ENCODE measurements at regions not wholly inside any gene's neighbourhood (a gene's known extent, or its start where the extent isn't known, plus 50 kb on each side); places are given as distances from the start of the nearest gene placed in this dataset.

DNA sequence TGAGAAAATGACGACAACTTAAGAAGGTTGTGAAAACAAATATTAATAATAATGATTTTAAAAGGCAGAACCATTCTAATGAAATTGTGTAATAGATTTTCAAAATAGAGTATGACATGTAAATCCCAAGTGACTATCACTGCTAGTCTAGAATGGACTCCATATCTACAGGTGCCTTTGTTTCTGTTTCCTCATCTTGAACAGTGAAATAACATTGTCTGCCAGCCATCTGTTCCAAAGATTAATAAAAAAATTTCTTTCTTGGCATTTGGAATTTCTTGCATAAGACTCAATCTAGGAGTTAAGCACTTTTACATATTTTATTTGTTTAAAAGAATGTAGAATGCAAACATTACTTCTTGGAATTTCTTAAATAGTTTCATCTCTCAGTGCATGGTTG lies 520.1 kb upstream of the ARGLU1 start (continued):
- TF ChIP-seq EZH2 (IDR thresholded peaks at IDR 0.05; ENCODE audit: borderline replicate concordance, insufficient read depth, low read length, poor library complexity, severe bottlenecking) (no peak), TAF1 (IDR thresholded peaks at IDR 0.05; ENCODE audit: low read depth) (no peak)

DNA sequence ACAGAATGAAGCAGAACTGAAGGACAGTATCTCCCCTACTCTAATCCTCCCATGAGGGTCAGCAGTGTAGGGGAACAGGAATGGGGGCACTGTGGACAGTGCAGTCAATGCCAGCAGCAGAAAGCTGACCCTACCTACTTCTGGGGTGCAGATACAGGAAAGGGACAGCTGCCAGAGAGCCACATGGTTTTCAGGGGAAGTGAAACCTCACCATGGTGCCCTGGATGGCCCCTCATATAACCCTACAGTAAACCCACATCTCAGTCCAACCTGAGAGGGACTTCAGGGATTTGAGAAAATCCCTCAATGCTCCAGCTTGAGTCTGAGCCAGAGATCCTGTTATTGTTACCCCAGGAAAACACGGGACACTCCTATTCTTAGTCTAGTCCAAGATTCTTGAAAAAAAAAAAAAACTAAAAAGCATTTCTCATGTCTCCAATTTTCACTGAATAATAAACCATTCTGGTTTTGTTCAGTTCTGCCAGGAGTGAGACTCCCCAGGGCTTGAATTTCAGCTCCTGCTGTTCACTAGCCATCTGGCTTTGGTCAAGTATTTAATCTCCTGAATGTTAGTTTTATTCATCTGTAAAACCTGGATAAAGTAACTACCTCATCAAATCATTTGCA lies 511.6 kb upstream of the ARGLU1 start:
- Histone ChIP-seq H3K79me2 (replicated peaks; ENCODE audit: insufficient read depth, low read length) (no peaks in the 10 kb centered on the region), H3K27ac (ENCODE audit: low read length) (no peak overlapping the region), H3F3A (ENCODE audit: insufficient read depth, low read length, poor library complexity, severe bottlenecking) (no peaks in the 10 kb centered on the region), H3K27me3 (ENCODE audit: insufficient read depth, low read depth, low read length) (no peaks in the 10 kb centered on the region), H3K9ac (ENCODE audit: low read length) (no peak overlapping the region), H3K4me3 (ENCODE audit: low read length) (no peak overlapping the region), H3K9me3 (ENCODE audit: low read length) (no peaks in the 10 kb centered on the region), H3K9me2 (ENCODE audit: insufficient read depth, low read length) (no peaks in the 10 kb centered on the region), H4K20me1 (ENCODE audit: insufficient read depth) (no peaks in the 10 kb centered on the region), H2AFZ (ENCODE audit: low read depth, low read length) (no peak overlapping the region), H3K36me3 (ENCODE audit: insufficient read depth, low read length) (no peaks in the 10 kb centered on the region), H3K4me2 (ENCODE audit: low read length) (no peak overlapping the region)
- TF ChIP-seq TAF1 (IDR thresholded peaks at IDR 0.05; ENCODE audit: low read depth) (no peak), SMC3 (conservative IDR thresholded peaks at IDR 0.05; ENCODE audit: poor library complexity) (no peak), EP300 (conservative IDR thresholded peaks at IDR 0.05; ENCODE audit: poor library complexity, severe bottlenecking) (no peak), REST (IDR thresholded peaks at IDR 0.05; ENCODE audit: borderline replicate concordance) (no peak), EZH2 (IDR thresholded peaks at IDR 0.05; ENCODE audit: borderline replicate concordance, insufficient read depth, low read length, poor library complexity, severe bottlenecking) (no peak), RAD21 (conservative IDR thresholded peaks at IDR 0.05) (no peak), MXI1 (conservative IDR thresholded peaks at IDR 0.05; ENCODE audit: poor library complexity, severe bottlenecking) (no peak), POLR2AphosphoS5 (IDR thresholded peaks at IDR 0.05) (no peak)
- TF ChIP-seq, protein P1, sequence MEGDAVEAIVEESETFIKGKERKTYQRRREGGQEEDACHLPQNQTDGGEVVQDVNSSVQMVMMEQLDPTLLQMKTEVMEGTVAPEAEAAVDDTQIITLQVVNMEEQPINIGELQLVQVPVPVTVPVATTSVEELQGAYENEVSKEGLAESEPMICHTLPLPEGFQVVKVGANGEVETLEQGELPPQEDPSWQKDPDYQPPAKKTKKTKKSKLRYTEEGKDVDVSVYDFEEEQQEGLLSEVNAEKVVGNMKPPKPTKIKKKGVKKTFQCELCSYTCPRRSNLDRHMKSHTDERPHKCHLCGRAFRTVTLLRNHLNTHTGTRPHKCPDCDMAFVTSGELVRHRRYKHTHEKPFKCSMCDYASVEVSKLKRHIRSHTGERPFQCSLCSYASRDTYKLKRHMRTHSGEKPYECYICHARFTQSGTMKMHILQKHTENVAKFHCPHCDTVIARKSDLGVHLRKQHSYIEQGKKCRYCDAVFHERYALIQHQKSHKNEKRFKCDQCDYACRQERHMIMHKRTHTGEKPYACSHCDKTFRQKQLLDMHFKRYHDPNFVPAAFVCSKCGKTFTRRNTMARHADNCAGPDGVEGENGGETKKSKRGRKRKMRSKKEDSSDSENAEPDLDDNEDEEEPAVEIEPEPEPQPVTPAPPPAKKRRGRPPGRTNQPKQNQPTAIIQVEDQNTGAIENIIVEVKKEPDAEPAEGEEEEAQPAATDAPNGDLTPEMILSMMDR (IDR thresholded peaks at IDR 0.05; ENCODE audit: poor library complexity, severe bottlenecking) = no peak

DNA sequence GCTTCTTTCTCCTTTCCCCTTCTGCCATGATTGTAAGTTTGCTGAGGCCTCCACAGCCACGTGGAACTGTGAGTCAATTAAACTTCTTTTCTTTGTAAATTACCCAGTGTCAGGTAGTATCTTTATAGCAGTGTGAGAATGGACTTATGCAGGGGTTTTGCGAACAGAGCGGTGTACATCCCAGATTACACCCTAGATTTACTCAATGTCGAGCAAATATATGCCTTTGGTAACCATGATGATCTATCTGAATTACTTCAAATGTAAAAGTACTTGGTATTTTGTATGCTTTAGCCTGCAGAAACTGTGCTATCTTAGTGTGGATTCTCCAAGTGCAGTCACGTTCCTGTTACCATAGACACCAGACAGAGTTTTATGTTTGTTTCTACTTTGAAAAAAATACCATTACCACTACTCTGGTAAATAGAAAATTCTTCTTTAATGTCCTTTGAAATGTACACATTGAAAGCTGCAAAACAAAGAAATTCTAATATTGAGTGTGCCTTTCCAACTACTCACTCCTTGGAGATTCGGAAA lies 510.4 kb upstream of the ARGLU1 start:
- no peaks in the 10 kb centered on the region for H3K9me3 ChIP-seq (ENCODE audit: low read length)
- H3F3A ChIP-seq (ENCODE audit: insufficient read depth, low read length, poor library complexity, severe bottlenecking) = no peaks in the 10 kb centered on the region
- H3K4me3 ChIP-seq (ENCODE audit: low read length) = no peak overlapping the region
- H3K4me2 ChIP-seq (ENCODE audit: low read length) = no peak overlapping the region
- no peaks in the 10 kb centered on the region for H3K27me3 ChIP-seq (ENCODE audit: insufficient read depth, low read depth, low read length)
- H2AFZ ChIP-seq (ENCODE audit: low read depth, low read length) = no peak overlapping the region
- no peaks in the 10 kb centered on the region for H3K79me2 ChIP-seq (replicated peaks; ENCODE audit: insufficient read depth, low read length)
- no peaks in the 10 kb centered on the region for H3K9me2 ChIP-seq (ENCODE audit: insufficient read depth, low read length)
- H3K36me3 ChIP-seq (ENCODE audit: insufficient read depth, low read length) = no peaks in the 10 kb centered on the region
- TF ChIP-seq POLR2AphosphoS5 (IDR thresholded peaks at IDR 0.05) (no peak), EZH2 (IDR thresholded peaks at IDR 0.05; ENCODE audit: borderline replicate concordance, insufficient read depth, low read length, poor library complexity, severe bottlenecking) (no peak), REST (IDR thresholded peaks at IDR 0.05; ENCODE audit: borderline replicate concordance) (no peak), TAF1 (IDR thresholded peaks at IDR 0.05; ENCODE audit: low read depth) (no peak), MXI1 (conservative IDR thresholded peaks at IDR 0.05; ENCODE audit: poor library complexity, severe bottlenecking) (no peak), EP300 (conservative IDR thresholded peaks at IDR 0.05; ENCODE audit: poor library complexity, severe bottlenecking) (no peak), SMC3 (conservative IDR thresholded peaks at IDR 0.05; ENCODE audit: poor library complexity) (no peak), RAD21 (conservative IDR thresholded peaks at IDR 0.05) (no peak)
- TF ChIP-seq, protein P1 (IDR thresholded peaks at IDR 0.05; ENCODE audit: poor library complexity, severe bottlenecking) = no peak
- H4K20me1 ChIP-seq (ENCODE audit: insufficient read depth) = no peaks in the 10 kb centered on the region
- no peak overlapping the region for H3K9ac ChIP-seq (ENCODE audit: low read length)
- no peak overlapping the region for H3K27ac ChIP-seq (ENCODE audit: low read length)

Data from neural cell (in vitro differentiated cells).